A549 (cell line): ENCODE measurements at regions not wholly inside any gene's neighbourhood (a gene's known extent, or its start where the extent isn't known, plus 50 kb on each side); places are given as distances from the start of the nearest gene placed in this dataset.

Experiments
- ATAC-seq, 2 experiments: fragments of 200-7000 bp in 1 of 2; fragments of >200 bp in 1 of 2; cut with Nextera tagmentation in 1 of 2; cut with Tn5 transposase in 1 of 2; 3 replicates each; pipeline versions ENCODE4 v1.8.0 to v1.9.1; 2018 to 2020; ENCODE audit warnings: mild to moderate bottlenecking in 1 of 2, moderate library complexity in 1 of 2
- CTCF ChIA-PET: fragments of 300-600 bp; sonication (Branson Sonifier 250); formaldehyde crosslinking; extraction: SDS; loops from one replicate; lab custom pipeline; 2021; ENCODE audit warnings: antibody characterized with exemption, inconsistent platforms; lab: Yijun Ruan, JAX
- POLR2A ChIA-PET: fragments of 350-600 bp; formaldehyde crosslinking; extraction: SDS; loops from one replicate; lab custom pipeline; 2021; ENCODE audit warnings: antibody characterized with exemption, inconsistent platforms; lab: Yijun Ruan, JAX
- DNase-seq, 2 experiments: peaks; one replicate each; pipeline versions ENCODE4 v3.0.0 to v3.0.0-alpha.2; 2011 to 2016; ENCODE audit warnings: low read depth in 1 of 2, low spot score in 1 of 2
- FAIRE-seq: peaks from 2 replicates; lab custom pipeline; 2011; peaks lifted over from hg19 to GRCh38; lab: Jason Lieb, UNC
- H3K27ac ChIP-seq, 2 experiments: fragments of >200 bp; sonication (Bioruptor Twin); formaldehyde crosslinking; 3 replicates each; pipeline ENCODE4 v1.5.1; 2016 to 2017
- H3K4me1 ChIP-seq: fragments of >200 bp; sonication (Bioruptor Twin); formaldehyde crosslinking; 3 replicates; pipeline ENCODE4 v1.6.1; 2016
- H3K4me2 ChIP-seq: fragments of >200 bp; sonication (Bioruptor Twin); formaldehyde crosslinking; 3 replicates; pipeline ENCODE4 v1.6.1; 2016
- H3K4me3 ChIP-seq: fragments of >200 bp; sonication (Bioruptor Twin); formaldehyde crosslinking; 3 replicates; pipeline ENCODE4 v1.5.1; 2016
- H3K9me3 ChIP-seq: fragments of >200 bp; sonication (Bioruptor Twin); formaldehyde crosslinking; 3 replicates; pipeline ENCODE4 v1.6.1; 2016
- ATOH8 ChIP-seq: fragments of 250-450 bp; sonication (Bioruptor Pico); IDR thresholded peaks from 2 replicates; pipeline ENCODE4 v1.5.0; 2020; ENCODE audit warnings: low read depth, mild to moderate bottlenecking, moderate library complexity
- BCL3 ChIP-seq: fragments of >200 bp; sonication (Bioruptor Twin); formaldehyde crosslinking; IDR thresholded peaks from 3 replicates; pipeline ENCODE4 v1.6.1; 2016
- EHMT2 ChIP-seq: fragments of 200-600 bp; sonication (generic); IDR thresholded peaks from 2 replicates; pipeline ENCODE4 v1.6.1; 2016; ENCODE audit warnings: antibody characterized with exemption, low read depth, mild to moderate bottlenecking, moderate library complexity
- EP300 ChIP-seq, 2 experiments: fragments of >200 bp; sonication (Bioruptor Twin); formaldehyde crosslinking; IDR thresholded peaks; 2 replicates in 1 of 2; 3 replicates in 1 of 2; pipeline ENCODE4 v1.6.1; 2016 to 2017
- ESRRA ChIP-seq: fragments of 150-350 bp; IDR thresholded peaks from 2 replicates; pipeline ENCODE4 v1.6.1; 2014; ENCODE audit warnings: mild to moderate bottlenecking, low read length, borderline replicate concordance
- FOSL2 ChIP-seq, 2 experiments: fragments of 450-650 bp in 1 of 2; fragments of >200 bp in 1 of 2; sonication (Bioruptor Twin) in 1 of 2; formaldehyde crosslinking; IDR thresholded peaks; 2 replicates each; pipeline versions ENCODE4 v1.5.0 to v1.6.1; 2016 to 2020; ENCODE audit warnings: mild to moderate bottlenecking in 1 of 2, moderate library complexity in 1 of 2
- GATA3 ChIP-seq: IDR thresholded peaks from 2 replicates; pipeline ENCODE4 v1.6.1; 2012; ENCODE audit warnings: borderline replicate concordance
- HEYL ChIP-seq: fragments of 250-450 bp; sonication (Bioruptor Pico); IDR thresholded peaks from 2 replicates; pipeline ENCODE4 v1.8.0; 2021; ENCODE audit warnings: mild to moderate bottlenecking, moderate library complexity
- HMGXB4 ChIP-seq: fragments of 250-450 bp; sonication (Bioruptor Pico); IDR thresholded peaks from 2 replicates; pipeline ENCODE4 v1.5.0; 2021; ENCODE audit warnings: mild to moderate bottlenecking, moderate library complexity, borderline replicate concordance
- HOXA7 ChIP-seq: fragments of 250-450 bp; sonication (Bioruptor Pico); IDR thresholded peaks from 2 replicates; pipeline ENCODE4 v1.5.0; 2020; ENCODE audit warnings: mild to moderate bottlenecking, moderate library complexity
- HOXB5 ChIP-seq: fragments of 250-450 bp; sonication (Bioruptor Pico); IDR thresholded peaks from 2 replicates; pipeline ENCODE4 v1.5.0; 2020; ENCODE audit warnings: mild to moderate bottlenecking, moderate library complexity
- JUN ChIP-seq, 2 experiments: fragments of >200 bp; sonication (Bioruptor Twin); formaldehyde crosslinking; IDR thresholded peaks; 2 replicates in 1 of 2; 3 replicates in 1 of 2; pipeline ENCODE4 v1.6.1; 2016 to 2017
- JUNB ChIP-seq: fragments of >200 bp; sonication (Bioruptor Twin); formaldehyde crosslinking; IDR thresholded peaks from 2 replicates; pipeline ENCODE4 v1.6.1; 2016
- KDM1A ChIP-seq: fragments of 200-600 bp; sonication (generic); IDR thresholded peaks from 2 replicates; pipeline ENCODE4 v1.6.1; 2016; ENCODE audit warnings: low read depth, mild to moderate bottlenecking
- KDM5A ChIP-seq: fragments of 200-600 bp; sonication (generic); IDR thresholded peaks from 2 replicates; pipeline ENCODE4 v1.6.1; 2016; ENCODE audit warnings: antibody characterized with exemption, mild to moderate bottlenecking
- MAFK ChIP-seq: fragments of 450-650 bp; IDR thresholded peaks from 2 replicates; pipeline ENCODE4 v1.6.1; 2014; ENCODE audit not compliant: partially characterized antibody
- MAX ChIP-seq: IDR thresholded peaks from 2 replicates; pipeline ENCODE4 v1.6.1; 2012
- MYC ChIP-seq: IDR thresholded peaks from 2 replicates; pipeline ENCODE4 v1.6.1; 2012; ENCODE audit warnings: mild to moderate bottlenecking, inconsistent platforms, low read length, improper control_type of control experiment, borderline replicate concordance
- NR3C1 ChIP-seq: fragments of >200 bp; sonication (Bioruptor Twin); formaldehyde crosslinking; IDR thresholded peaks from 3 replicates; pipeline ENCODE4 v1.6.1; 2017
- PBX3 ChIP-seq: IDR thresholded peaks from 2 replicates; pipeline ENCODE4 v1.6.1; 2012
- RAD21 ChIP-seq, 2 experiments: fragments of >200 bp in 1 of 2; sonication (Bioruptor Twin) in 1 of 2; formaldehyde crosslinking in 1 of 2; IDR thresholded peaks in 1 of 2; conservative IDR thresholded peaks in 1 of 2; 2 replicates in 1 of 2; 3 replicates in 1 of 2; pipeline ENCODE4 v1.6.1; 2012 to 2018; ENCODE audit warnings: inconsistent platforms in 1 of 2
- SMC3 ChIP-seq: fragments of >200 bp; sonication (Bioruptor Twin); formaldehyde crosslinking; IDR thresholded peaks from 3 replicates; pipeline ENCODE4 v1.6.1; 2018; ENCODE audit warnings: inconsistent platforms
- USF2 ChIP-seq: fragments of 450-650 bp; IDR thresholded peaks from 2 replicates; pipeline ENCODE4 v1.6.1; 2014; ENCODE audit warnings: antibody characterized with exemption
- ZC3H11A ChIP-seq: fragments of 450-650 bp; IDR thresholded peaks from 2 replicates; pipeline ENCODE4 v1.6.1; 2014; ENCODE audit warnings: antibody characterized with exemption, mild to moderate bottlenecking
- ZFP36 ChIP-seq: fragments of 450-650 bp; IDR thresholded peaks from 2 replicates; pipeline ENCODE4 v1.6.1; 2014; ENCODE audit warnings: borderline replicate concordance; ENCODE audit not compliant: partially characterized antibody
- WGBS: methylation state at CpG from one replicate; pipeline ENCODE4 v1.1.6; 2017; ENCODE audit errors: missing lambda C conversion rate; 5-methylcytosine and 5-hydroxymethylcytosine counted together

- H3K4me2 ChIP-seq: peak overlapping the region; percentile 65
- POLR2A ChIA-PET: interaction anchor here (0.6 to 1.8 kb wide), 9 partner anchors 13 to 319 kb away, joined by 3 to 7 read pairs (median 3); partner anchors contain the start of gene EYA2
- DNase-seq: peak; percentile 89 to 92
- H3K27ac ChIP-seq: peak overlapping the region; percentile 77 to 86
- peak; percentile 99 for ATAC-seq
- H3K4me3 ChIP-seq: no peak overlapping the region
- TF ChIP-seq JUNB (peak; percentile 92), BCL3 (peak; percentile 25; the same call in 1 of the 3 replicates), FOSL2 (IDR thresholded peaks at IDR 0.05) (peak; percentile 89), FOSL2 (CRISPR knock-in tag; IDR thresholded peaks at IDR 0.05) (peak; percentile 96), GATA3 (peak; percentile 88), ZC3H11A (no peak), MAX (peak; percentile 55), EP300 (IDR thresholded peaks at IDR 0.05) (peak; percentile 69 to 71; a peak in 2 of 5 replicates), ATOH8 (CRISPR knock-in tag) (no peak; the same call in 1 of the 2 replicates), RAD21 (conservative IDR thresholded peaks at IDR 0.05 in 1 of 2, IDR thresholded peaks at IDR 0.05 in 1 of 2) (peak in 1 of 2 experiments; percentile 38; a peak in 1 of 5 replicates), KDM1A (no peak), JUN (IDR thresholded peaks at IDR 0.05) (peak; percentile 53 to 61; a peak in 3 of 5 replicates)
- WGBS: 28% methylated on average over 8 of the region's 8 CpGs
- H3K4me1 ChIP-seq: peaks cover 20% of the 10 kb centered on the region
- 0 out of 3 replicates have a peak, but pooled peaks cover 6% of the 10 kb centered on the region for H3K9me3 ChIP-seq
- FAIRE-seq: peak; percentile 68
- CTCF ChIA-PET: interaction anchor here (0.8 to 2.6 kb wide), 10 partner anchors 10 to 569 kb away, joined by 3 to 9 read pairs (median 4); no protein-coding TSS in a partner anchor
Observed at GRCh38 chr20:46814366-46815232, 80.0 kb upstream of the EYA2 start.

GRCh38 chr20:46816097-46816496 lies 78.5 kb upstream of the EYA2 start:
- ChIA-PET CTCF (interaction anchor here (0.8 to 1.4 kb wide), 2 partner anchors 11 to 58 kb away, joined by 4 to 5 read pairs; no protein-coding TSS in a partner anchor), POLR2A (no interaction called here)
- Histone ChIP-seq H3K4me1 (peaks cover 20% of the 10 kb centered on the region), H3K4me3 (no peak overlapping the region), H3K27ac (peak overlapping the region; percentile 77 to 86)
- no peak for DNase-seq
- TF ChIP-seq PBX3: no peak
- TF ChIP-seq, all 56 proteins: peak for 0
- Histone ChIP-seq H3K9me3 (0 out of 3 replicates have a peak, but pooled peaks cover 6% of the 10 kb centered on the region), H3K4me2 (no peak overlapping the region)
- ATAC-seq (no peak), FAIRE-seq (no peak)
- 79% methylated on average over 5 of the region's 5 CpGs for WGBS

GRCh38 chr20:46816886-46817638 lies 77.6 kb upstream of the EYA2 start:
- Histone ChIP-seq H3K4me2 (no peak overlapping the region), H3K4me3 (no peak overlapping the region)
- FAIRE-seq: no peak
- no peak for ATAC-seq
- TF ChIP-seq HMGXB4: no peak
- TF ChIP-seq HEYL (CRISPR knock-in tag): no peak
- TF ChIP-seq SMC3: no peak
- TF ChIP-seq ZFP36: no peak
- no peak for TF ChIP-seq NR3C1
- TF ChIP-seq HOXA7 (CRISPR knock-in tag): no peak
- TF ChIP-seq ESRRA: no peak
- TF ChIP-seq MAFK: no peak
- no peak for TF ChIP-seq EHMT2
- no peak for TF ChIP-seq USF2
- TF ChIP-seq MYC: no peak
- no peak for TF ChIP-seq HOXB5 (CRISPR knock-in tag)
- no peak for TF ChIP-seq KDM5A
- TF ChIP-seq, all 56 proteins: peak for 0
- 73% methylated on average over 8 of the region's 8 CpGs for WGBS
- Histone ChIP-seq H3K9me3 (0 out of 3 replicates have a peak, but pooled peaks cover 6% of the 10 kb centered on the region), H3K27ac (peak overlapping the region; percentile 27 to 49; a peak in 4 of 6 replicates), H3K4me1 (peaks cover 20% of the 10 kb centered on the region)
- ChIA-PET CTCF (no interaction called here), POLR2A (no interaction called here)
- no peak for DNase-seq
